HG02938 (cell line): ENCODE measurements at regions not wholly inside any gene's neighbourhood (a gene's known extent, or its start where the extent isn't known, plus 50 kb on each side); places are given as distances from the start of the nearest gene placed in this dataset.
"Not testable (repeated sequence)": the region's sequence is repeated elsewhere in the genome, so short reads cannot be mapped to it uniquely, and the experiment has no call there.

Experiments used
- ATAC-seq: cut with Tn5 transposase; IDR thresholded peaks from one replicate; pipeline ENCODE4 v1.9.1; 2021; ENCODE audit warnings: mild to moderate bottlenecking, moderate library complexity; ENCODE audit not compliant: unreplicated experiment

GRCh38 chr6:25175681-25176080 lies 103.5 kb upstream of the CARMIL1 start:
- no peak for ATAC-seq

DNA sequence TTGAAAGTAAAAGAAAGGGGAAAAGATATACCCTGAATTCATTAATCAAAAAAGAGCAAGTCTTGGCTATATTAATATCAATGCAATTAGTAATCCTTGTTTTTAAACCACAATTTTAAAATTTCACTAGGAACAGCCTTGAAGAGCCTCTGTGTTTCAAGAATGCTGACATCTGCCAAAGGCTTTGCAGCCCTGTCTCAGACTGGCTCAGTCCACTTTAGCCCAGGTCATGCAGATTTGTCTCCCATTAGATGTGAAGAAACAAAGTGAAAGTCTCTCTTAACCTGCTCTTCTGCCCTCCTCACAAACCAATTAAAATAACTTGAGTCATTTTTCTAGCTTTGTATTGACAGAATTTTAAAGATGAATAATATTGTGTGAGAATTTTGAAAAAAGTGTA lies 102.7 kb upstream of the CARMIL1 start:
- ATAC-seq, result no peak

DNA sequence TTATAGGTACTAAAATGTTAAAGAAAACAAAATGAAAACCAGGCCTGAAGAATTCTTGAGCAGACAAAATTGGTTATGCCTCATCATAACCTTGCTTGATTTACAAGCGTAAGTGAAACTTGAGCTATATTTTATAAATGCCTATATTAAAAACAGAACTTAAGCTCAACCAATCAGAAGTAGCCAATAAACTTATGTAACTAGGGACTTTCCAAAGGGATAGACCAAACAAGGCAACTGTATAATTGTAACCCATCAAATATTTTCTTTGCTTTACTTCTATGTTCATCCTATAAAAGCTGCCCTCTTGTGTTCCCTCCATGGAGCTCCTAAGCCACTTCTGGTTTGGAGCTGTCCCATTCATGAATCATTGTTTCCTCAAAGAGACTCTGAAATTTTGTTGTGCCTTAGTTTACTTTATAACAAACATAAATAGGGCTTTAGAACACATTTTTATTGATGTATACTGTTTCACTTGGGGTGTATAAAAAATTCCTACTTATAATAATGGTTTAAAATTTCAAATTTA lies 101.6 kb upstream of the CARMIL1 start:
- no peak for ATAC-seq

DNA sequence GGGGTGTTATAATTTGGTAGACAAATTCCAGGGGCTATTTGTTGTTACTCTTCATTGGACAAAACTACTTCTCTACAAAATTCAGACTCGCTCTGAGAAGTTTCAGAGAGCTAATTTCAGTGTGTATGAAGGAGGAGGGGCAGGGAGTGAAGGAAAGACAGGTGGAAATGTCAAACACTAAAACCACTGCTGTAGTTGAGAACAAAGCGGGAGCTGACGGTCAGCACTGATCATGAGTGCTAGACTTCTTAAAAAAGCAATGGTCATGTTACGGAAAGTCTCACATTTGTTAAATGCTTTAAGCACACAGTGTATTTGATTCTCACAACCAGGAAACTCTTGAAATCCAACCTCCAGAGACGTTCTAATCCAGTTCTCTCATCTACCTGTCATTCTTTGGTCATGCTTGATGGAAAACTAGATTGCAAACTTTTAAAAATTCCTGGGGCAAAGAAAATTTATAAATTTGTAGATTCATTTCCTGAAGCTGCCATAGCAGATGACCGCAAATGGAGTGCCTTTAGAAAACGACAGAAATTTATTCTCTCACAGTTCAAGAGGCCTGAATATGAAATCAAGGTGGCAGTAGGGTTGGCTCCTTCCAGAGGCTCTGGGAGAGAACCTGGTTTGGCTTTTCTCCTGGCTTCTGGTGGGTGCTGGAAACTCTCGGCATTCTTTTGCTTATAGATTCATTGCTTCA lies 100.7 kb upstream of the CARMIL1 start:
- ATAC-seq, result no peak

GRCh38 chr6:25179051-25179778 lies 100.0 kb upstream of the CARMIL1 start:
- no peak for ATAC-seq

GRCh38 chr6:25180630-25181349 lies 98.4 kb upstream of the CARMIL1 start:
- no peak for ATAC-seq

DNA sequence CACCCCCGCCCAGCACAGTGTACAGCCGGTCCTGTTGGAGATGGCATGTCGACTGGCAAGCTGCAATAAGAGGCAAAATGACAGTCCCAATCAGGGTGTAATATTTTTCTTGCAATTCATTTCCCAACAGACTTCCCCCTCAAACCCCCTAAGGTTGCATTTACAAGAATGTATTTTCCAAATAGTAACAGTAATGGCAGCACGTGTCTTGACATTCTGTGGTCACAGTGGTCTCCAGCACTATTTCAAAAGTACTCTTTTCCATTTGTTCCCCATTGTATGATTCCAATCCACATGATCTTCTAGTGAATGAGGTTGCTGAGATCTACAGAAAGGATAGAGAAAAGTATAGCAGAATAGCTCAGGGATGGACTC lies 97.8 kb upstream of the CARMIL1 start:
- ATAC-seq, result no peak

- no peak for ATAC-seq
Measured at GRCh38 chr6:25181923-25182322, 97.3 kb upstream of the CARMIL1 start.

DNA sequence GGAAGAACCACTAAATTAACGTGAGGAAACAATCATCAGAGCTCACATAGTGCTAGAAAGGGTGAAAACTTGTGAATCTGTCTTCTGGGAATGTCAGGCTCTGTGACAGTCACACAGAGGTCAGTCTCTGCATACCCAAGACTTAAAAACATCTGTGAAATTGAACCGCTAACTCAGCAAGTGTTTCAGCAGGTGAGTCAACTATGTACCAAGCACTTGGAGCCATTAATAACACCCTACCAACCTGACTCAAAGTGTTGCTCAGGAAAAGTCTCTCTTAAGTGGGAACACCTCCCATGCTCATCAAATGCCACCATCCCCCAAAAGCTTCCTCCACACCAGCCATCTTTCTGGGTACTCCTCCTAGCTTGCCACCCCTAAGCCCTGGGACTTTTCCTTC lies 92.3 kb upstream of the CARMIL1 start:
- no peak for ATAC-seq

DNA sequence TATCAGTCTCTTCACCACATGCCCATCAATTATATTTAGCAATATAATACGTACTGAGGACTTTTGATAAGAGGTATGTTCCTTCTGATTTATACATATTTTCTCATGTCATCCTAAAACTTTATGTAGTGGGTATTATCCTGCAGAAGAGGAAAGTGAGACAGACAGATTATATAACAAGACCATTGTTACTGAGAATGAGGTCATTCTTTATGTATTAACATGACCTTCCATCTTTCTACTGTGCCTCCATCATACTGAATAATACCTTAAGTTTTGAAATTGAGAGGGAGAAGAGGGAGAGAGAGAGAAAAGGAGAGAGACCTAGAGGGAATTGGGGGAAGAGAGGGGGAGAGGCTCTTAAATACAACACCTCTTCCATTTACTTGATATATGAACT lies 90.9 kb upstream of the CARMIL1 start:
- ATAC-seq, result no peak

GRCh38 chr6:25192590-25193459 lies 86.3 kb upstream of the CARMIL1 start:
- no peak for ATAC-seq

DNA sequence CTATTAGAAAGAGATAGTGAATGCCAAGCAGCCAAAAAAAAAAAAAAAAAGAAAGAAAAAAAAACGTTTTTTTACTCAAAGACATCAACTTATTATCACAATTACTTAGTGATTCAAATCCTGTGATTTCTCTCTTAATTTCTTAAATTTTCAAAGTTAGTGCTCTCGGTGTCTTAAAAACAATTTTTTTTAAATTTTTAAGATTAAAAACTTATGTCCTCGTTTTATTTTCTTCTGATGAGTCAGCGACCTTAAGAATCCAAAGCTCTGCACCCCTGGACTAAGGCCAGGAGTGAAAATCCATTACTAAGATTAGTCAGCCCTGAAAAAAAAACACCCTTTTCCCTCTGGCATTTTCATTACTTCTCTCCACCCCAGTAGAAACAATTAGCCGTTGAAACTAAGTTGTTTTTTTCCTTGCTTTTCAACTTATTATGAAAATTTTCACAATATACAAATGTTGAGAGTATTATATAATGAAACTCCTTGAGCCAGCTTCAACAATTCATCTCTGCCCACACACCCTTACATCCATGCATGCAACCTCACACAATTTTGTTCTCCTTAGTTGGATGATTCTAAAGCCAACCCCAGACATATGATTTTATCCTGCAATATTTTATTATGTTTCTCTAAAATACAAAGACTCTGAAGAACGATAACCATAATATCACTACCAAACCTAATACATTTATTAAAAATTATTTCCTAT lies 85.6 kb upstream of the CARMIL1 start:
- no peak for ATAC-seq

GRCh38 chr6:25194172-25194678 lies 84.9 kb upstream of the CARMIL1 start:
- ATAC-seq, result no peak

DNA sequence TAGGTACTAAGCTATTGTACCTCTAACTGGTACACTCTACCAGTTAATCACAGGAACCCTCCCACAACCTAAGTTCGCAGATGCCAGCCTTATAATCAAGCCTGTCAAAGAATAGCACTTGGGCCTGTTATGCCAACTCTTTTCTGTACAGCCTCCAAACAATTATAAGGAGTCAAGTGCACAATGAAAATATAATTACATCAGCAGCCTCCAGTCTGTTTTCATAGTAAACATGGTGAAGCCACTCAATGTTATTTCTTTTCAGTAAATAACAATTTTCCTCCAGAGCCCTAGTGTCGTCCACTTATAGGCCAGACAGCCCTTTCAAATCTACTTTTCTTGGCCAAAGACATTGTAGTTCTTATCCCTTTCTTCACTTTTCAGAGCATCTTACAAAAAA lies 82.7 kb upstream of the CARMIL1 start:
- no peak for ATAC-seq

DNA sequence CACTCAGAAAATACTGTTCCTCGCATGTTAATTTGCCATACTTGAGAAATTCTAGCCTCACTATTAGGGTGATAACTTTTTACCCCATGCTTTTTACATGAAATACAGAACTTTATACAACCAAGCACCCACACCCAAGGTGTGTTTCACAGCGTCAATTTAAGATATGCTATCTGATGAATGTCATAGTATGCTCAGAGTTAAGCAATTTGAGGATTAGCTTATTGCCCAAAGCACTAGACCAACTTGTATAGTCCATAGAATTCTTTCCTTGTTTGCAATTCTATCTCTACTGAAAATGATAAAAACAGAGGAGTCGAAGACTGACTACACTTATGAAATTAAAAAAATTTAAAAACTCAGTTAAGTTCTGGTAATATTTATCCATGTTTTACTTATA lies 82.1 kb upstream of the CARMIL1 start:
- no peak for ATAC-seq

DNA sequence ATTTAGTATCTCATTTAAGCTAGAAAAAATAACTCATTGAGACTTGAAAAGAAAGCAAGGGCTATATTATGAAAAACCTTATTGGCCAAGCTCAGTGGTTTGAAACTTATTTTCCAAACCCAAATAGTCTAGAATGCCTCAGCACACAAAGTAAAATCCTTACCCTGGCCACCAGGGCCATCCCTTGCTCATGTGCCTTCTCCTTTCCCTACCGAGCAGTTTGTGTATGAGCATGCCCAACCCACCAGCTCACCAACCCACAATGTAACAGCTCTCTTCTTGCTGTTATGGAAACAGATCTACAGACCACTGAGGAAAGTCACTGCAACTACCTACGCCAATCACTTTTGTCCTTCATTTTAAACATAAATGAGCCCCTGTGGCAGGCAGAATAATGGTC lies 79.6 kb upstream of the CARMIL1 start:
- no peak for ATAC-seq

- ATAC-seq, result no peak
Measured at GRCh38 chr6:25202504-25202903, 76.7 kb upstream of the CARMIL1 start.

- no peak for ATAC-seq
Measured at GRCh38 chr6:25205629-25206028, 73.5 kb upstream of the CARMIL1 start.

- ATAC-seq, result not testable (repeated sequence)
Measured at GRCh38 chr6:25207453-25208155, 71.6 kb upstream of the CARMIL1 start.
